Left kidney (tissue), 1 donor: ENCODE measurements at regions not wholly inside any gene's neighbourhood (a gene's known extent, or its start where the extent isn't known, plus 50 kb on each side); places are given as distances from the start of the nearest gene placed in this dataset.
A peak's percentile ranks its signal among the peaks of the same experiment; 100 is the strongest.

Experiments
- DNase-seq: peaks from one replicate; pipeline ENCODE4 v3.0.0-alpha.2; 2013

DNA sequence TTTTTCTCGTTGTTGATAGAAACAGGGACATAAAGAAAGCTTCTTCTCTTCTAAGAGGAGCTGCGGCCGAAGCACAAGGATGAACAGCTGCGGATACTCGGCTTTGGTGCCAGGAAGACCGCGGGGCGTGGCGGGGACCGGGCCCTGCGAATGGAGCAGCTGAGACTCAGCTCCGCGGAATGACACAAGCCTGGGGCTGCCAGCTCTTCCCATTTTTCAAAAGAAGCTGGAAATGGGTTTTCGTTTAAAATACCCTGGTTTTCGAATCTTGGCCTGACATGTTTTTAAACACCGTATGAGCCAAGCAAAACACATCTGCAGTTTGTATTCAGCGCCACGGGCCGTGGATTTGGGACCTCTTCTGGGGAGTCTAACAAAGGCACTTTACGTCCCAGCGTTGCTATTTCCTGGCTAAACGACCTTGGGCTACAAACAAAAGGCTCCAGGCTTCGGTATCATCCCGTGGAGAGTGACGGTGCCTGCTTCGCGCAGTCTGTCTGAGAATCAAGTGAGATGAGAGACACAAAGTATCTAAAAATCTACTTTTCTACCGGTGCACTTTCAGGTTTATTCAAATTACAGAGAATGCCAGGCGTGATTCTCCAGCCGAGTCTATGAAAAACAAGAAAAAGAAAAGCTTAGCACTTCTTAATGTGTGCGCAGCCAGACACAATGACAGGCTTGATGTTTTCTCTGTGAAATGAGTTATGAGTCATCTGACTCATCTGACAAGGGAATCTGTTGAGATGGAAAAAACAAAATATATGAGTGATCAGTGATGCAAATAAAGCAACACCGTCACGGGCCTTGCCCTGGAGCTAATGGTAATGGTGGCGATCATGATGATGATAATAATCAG lies 114.0 kb upstream of the TMEM132D start:
- peak; percentile 13 for DNase-seq

DNA sequence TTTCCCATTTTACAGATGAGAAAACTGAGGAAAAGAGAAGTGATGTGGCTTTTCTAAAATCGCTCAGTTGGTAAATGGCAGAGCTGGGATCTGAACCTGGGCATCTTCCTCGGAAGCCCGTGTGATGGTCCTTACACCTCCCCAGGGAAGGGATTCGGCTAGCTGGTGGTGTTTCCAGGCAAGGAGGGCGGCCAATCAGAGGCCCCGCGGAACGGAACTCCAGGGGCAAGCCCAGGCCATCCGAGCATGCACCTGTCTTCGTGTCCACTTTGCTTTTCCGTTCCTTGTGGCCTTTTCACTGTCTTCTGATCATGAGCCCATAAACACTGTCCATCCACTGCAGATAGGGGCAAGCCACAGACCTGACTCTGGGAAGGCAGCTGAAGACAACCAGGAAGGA lies 114.8 kb upstream of the TMEM132D start:
- no peak for DNase-seq

GRCh38 chr12:130026608-130027176 lies 122.9 kb upstream of the TMEM132D start:
- DNase-seq = no peak

- no peak for DNase-seq
These were observed 124.0 kb upstream of the TMEM132D start for GRCh38 chr12:130027798-130028197.

- DNase-seq = no peak
These were observed 125.3 kb upstream of the TMEM132D start for GRCh38 chr12:130029151-130029550.

DNA sequence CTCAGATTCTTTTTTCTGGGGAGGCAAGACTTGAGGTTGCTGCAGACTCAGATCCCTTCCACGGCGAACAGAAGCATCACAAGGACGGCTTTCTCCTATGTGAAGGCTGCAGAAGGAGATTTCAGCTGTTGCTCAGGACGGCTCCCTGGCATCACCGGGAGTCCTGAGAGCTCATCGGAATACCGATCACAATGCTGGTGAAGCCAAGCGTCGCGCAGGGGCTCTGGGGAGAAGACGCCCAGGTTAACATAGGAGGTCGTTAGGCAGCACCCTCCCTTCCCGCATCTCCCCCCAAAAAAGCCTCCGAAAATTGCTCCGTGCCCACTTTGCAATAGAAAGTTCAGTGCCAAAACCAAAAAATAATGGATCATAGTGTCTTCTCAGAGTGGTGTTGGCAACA lies 127.2 kb upstream of the TMEM132D start:
- DNase-seq = no peak

GRCh38 chr12:130031571-130032189 lies 127.9 kb upstream of the TMEM132D start:
- no peak for DNase-seq

- DNase-seq = no peak
These were observed 120.1 kb upstream of the FZD10 start for GRCh38 chr12:130041983-130042812.

- DNase-seq = no peak
These were observed 118.4 kb upstream of the FZD10 start for GRCh38 chr12:130043685-130044406.

- peak; percentile 26 for DNase-seq
These were observed 117.2 kb upstream of the FZD10 start for GRCh38 chr12:130044991-130045621.

GRCh38 chr12:130049666-130050065 lies 112.6 kb upstream of the FZD10 start:
- no peak for DNase-seq

- no peak for DNase-seq
These were observed 110.4 kb upstream of the FZD10 start for GRCh38 chr12:130051900-130052299.

GRCh38 chr12:130053651-130054069 lies 108.6 kb upstream of the FZD10 start:
- no peak for DNase-seq

- no peak for DNase-seq
These were observed 107.5 kb upstream of the FZD10 start for GRCh38 chr12:130054803-130055202.

GRCh38 chr12:130058926-130059472 lies 103.3 kb upstream of the FZD10 start:
- DNase-seq = no peak

DNA sequence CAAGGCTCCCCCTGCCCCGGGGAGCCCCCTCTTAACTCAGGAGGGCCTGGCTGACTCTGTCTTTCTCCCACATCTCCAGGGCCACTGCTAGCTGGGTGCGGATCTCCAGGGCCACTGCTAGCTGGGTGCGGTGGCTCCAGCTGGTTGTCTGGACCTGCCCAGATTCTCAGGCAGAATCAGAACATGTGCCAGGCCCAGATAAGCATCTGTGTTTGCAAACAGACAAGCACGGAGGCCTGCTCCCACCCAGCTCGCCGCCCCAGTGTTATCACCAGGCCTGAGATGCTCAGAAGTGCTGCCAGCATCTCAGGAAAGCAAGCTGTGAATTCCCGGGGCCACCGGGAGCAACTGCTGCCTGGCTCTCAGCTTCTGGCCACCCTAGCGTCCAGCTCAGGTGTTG lies 98.4 kb upstream of the FZD10 start:
- no peak for DNase-seq

- no peak for DNase-seq
These were observed 97.3 kb upstream of the FZD10 start for GRCh38 chr12:130064999-130065398.

- DNase-seq = no peak
These were observed 95.5 kb upstream of the FZD10 start for GRCh38 chr12:130066742-130067141.

DNA sequence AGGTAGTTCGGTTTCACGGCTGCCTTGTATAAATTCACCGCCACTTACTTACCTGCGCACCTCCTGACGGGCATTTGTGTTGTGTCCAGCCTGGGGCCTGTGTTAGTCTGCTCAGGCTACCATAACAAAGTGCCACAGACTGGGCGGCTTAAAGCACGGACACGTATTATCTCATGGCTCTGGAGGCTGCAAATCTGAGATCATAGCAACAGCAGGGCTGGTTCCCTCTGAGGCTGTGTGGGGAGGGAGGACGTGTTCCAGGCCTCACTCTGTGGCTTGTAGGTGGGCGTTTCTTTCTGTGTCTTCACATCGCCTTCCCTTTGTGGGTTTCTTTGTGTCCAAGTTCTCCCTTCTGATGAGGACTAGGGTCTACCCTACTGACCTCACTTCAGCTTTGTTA lies 93.5 kb upstream of the FZD10 start:
- no peak for DNase-seq

DNA sequence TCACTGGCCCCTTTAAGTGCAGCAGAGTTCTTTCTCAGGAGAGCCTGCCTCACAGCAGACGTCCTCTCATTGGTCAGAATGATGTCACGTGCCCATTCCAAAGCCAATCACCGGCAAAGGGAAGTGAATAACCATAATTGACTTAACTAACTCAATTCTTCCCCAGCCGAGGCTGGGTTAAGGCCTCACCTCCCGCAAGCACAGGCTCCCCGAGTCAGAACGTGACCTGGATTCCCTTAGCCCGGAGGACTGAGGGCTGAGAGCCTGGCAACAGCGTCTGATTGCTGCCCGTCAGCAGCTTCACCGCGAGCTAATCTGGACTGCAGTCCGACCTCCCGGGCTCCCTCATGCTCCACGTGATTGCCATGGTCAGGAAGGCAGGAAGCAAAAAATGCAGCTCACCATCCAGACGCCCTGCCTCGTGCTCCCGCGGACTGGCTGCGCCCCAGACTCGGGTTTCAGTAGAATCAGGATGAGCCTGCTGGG lies 92.1 kb upstream of the FZD10 start:
- DNase-seq = peak; percentile 60

DNA sequence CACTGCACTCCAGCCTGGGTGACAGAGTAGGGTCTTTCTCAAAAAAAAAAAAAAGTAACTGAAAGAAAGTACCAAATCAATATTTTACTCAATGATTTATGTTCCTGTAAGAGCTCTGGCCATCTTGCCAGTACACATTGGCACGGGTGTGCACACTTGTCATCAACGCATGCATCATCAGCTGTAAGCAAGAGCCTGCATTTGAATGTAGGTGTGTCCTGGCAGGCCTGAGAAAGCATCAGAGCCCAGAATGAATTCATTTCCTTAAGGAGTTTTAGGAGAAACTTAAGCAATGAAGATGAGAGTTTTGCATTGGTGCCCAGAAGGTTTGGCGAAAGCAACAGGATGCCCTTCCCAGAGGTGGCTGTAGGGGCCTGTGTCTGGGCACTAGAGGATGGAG lies 88.5 kb upstream of the FZD10 start:
- no peak for DNase-seq
